Suppressor macrophage treated with lipopolysaccharide for 1 hour (primary cell): ENCODE measurements at regions not wholly inside any gene's neighbourhood (a gene's known extent, or its start where the extent isn't known, plus 50 kb on each side); places are given as distances from the start of the nearest gene placed in this dataset.
"Not testable (repeated sequence)": the region's sequence is repeated elsewhere in the genome, so short reads cannot be mapped to it uniquely, and the experiment has no call there.

Experiments used
- DNase-seq, 3 donors: peaks; one replicate each; pipeline ENCODE4 v3.0.0-alpha.2; 2020 to 2022

DNA sequence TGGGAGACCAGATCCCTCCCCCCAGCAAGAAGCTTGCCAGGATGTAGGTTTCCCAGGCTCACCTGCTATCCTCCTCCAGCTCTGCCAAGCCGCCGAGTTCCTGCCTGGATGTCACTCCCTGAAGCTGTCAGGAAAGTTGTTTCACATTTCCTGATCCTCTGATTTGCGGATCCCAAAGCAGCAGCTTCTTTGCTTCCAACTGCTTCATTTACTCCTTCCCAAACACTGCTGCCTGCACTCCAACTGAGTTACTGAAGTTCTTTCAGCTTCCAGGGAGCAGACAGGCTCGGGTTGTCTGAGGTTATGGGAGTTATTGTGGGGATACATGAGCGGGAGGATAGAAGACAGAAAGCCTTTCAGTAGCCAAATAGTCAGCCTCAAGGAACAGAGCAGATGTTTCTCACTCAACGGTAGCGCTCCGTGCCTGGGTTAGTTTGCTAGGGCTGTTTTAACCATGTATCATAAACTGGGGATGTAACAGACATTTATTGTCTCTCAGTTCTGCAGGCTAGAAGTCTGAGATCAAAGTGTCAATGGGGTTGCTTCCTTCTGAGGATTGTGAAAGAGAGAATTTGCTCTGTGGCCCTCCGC lies 516.0 kb downstream of the REEP3 start:
- no peak for DNase-seq

DNA sequence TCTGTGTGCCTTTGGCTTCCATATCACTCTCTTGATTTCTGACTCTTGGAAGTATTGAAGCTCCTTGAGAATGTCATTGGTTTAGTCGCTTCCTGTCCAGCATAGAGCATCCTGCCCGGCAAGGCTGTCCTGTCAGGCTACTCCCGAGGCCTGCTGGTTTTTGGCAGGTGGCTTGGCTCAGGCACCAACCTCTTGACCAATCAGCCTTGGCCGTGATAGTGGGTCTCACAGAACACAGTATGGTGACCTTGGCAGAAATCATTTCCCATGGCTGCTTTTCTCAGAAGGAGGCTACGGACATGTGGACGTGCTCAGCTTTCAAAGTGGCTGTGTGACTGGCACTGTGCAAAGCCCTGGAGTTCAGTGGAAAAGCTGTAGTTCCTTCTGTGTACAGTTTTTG lies 516.9 kb downstream of the REEP3 start:
- no peak for DNase-seq

DNA sequence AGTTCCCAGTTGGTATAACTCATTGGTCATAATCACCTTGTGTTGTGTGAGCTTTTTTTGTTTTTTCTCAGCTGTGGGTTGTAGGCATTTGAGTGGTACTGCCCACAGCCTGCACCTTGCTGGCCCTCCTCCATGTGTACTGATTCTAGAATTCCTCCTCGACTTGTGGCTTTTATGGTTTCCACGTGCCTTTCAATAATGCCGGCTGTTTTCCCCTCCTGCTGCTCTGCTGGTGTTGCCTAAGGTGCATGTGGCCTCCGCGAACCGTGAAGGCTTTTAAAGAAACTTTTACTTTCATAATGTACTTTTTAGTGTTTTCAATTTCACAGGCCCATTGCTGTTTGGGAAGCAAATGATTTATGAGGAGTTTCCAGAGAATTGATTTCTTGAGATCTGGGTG lies 518.0 kb downstream of the REEP3 start:
- peak in 2 of 3 donors; percentile 32 to 37 for DNase-seq

DNA sequence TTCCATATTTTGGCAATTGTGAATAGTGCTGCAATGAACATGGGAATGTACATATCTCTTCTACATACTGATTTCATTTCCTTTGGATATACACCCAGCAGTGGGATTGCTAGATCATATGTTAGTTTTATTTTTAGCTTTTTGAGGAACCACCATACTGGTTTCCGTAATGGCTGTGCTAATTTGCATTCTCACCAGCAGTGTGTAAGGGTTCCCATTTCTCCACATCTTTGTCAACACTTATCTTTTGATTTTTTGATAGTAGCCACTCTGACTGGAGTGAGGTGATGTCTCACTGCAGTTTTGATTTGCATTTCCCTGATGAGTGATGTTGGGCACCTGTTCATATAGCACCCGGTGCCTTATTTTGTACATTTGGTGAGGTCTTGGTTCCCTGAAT lies 519.6 kb downstream of the REEP3 start:
- DNase-seq: peak; percentile 47 to 79 (median 69)

DNA sequence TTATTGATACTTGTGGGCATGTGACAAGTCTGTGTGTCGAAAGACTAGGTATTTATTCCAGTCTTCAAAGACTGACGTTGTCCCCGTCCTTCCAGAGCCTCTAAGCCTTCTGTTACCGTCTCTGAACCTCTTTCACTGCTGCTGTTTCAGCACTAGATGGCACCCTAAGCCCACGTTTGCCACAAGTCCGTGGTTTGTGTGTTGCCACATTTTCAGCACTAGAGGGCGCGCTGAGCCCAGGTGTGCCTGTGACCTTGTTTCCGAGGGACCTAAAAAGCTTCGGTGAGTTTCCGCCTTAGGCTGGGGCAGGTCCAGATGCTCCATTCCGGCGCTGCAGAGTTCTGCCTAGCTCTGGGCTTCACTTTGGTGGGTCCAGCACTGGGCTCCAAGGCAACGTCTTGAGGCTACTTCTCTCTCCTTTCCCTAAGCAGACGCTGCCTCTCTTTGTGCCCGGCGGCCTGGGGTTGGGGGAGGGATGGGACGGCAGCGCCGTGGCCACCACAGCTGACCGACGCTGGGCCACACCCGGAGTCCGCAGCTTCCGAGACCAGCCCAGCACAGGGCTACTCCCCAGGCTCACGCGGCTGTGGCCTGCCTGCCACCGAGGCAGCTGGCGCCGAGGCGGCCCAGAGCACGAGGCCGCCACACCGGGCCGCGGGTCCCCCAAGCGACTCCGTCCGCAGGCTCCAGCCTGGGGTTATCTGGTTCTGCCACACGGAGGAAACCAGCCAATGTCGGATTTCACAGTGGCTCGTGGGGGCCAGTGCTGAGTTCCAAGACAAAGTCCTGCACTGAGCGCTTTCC lies 520.2 kb downstream of the REEP3 start:
- peak; percentile 79 to 86 (median 85) for DNase-seq

DNA sequence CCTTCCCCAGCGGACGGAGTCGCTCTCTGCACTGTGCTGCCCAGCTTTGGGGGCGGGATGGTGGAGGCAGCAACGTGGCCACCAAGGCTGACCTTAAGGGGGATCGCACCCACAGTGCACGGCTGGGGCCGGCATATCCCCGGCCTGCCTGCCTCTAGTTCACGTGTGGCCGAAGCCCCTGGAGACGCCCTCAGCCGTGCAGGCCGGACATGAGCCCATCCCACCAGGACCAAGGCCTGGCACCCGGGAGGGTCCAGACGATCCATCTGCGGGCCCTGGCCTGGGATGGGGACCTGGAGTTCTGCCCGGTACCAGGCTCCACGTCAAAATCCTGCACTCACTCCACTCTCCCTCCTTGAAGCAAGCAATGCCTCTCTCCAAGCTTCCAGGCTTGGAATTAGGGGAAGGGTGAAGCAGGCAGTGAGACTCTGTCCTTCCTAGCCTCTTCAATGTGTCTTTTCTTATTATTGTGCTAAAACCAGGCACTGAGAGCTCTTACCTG lies 520.8 kb downstream of the REEP3 start:
- no peak for DNase-seq

DNA sequence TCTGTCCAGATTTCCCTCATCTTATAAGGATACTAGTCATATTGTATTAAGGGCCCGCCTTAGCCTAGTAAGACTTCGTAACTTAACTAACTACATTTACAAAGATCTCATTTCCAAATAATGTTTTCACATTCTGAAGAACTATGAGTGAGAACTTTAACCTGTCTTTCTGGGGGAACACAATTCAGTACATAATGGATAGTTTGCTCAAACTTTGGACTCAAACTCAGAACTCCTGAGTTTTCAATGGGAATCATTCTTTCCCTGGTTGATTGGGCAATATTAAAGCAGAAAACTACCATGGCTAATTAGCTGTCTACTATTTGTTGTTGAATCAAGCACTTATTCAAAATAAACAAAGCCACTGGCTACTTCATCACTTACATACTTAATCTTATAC lies 522.9 kb downstream of the REEP3 start:
- DNase-seq: no peak

DNA sequence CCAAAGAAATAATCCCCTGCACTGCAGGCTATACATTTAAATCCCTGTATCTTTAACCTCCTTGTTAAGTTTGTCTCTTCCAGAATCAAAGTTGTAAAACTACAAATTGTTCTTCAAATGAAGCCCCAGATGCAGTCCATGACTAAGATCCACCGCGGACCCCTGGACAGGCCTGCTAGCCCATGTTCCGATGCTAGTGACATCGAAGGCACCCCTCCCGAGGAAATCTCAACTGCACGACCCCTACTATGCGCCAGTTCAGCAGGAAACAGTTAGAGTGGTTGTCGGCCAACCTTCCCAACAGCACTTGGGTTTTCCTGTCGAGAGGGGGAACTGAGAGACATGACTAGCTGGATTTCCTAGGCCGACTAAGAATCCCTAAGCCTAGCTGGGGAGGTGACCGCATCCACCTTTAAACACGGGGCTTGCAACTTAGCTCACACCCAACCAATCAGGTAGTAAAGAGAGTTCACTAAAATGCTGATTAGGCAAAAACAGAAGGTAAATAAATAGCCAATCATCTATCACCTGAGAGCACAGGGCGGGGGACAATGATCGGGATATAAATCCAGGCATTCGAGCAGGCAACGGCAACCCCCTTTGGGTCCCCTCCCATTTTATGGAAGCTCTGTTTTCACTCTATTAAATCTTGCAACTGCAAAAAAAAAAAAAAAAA lies 523.9 kb downstream of the REEP3 start:
- not testable (repeated sequence) for DNase-seq

DNA sequence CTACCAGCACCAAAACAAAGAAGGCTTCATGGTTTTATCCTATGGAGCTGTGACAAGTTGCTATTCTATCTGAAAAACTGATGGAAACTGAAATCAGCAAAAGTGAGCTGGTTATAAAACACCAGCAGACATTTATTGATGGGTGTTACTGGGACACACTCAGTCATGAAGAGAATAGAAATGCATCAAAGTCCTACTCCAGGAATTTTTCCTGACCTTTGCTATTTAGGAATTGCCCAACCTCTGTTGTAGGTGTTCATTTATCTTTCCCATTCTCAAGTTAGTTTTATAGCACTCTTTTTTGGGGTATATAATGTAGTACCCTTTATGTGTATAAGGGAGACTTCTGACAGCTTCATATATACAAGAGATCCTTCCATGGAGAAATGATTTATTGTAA lies 533.2 kb downstream of the REEP3 start:
- DNase-seq: no peak

DNA sequence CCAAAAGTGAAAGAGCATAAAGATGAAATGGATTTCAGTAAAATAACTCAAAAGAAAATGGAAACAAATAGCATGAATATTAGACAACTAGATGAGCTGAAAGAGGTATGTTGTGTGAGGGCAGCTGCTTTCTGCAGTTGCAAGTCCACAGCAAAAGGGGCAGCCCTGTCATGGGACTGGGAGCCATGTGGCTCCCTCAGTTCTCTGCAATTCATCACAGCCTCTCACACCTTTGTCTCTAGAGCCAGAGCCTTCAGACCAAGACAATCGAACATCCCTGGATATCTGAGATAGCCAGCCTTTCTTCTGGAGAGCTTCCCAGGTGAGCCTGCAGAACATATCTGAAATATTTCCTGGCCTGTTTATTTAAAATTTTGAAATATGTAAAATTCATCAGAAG lies 538.7 kb downstream of the REEP3 start:
- DNase-seq: no peak

DNA sequence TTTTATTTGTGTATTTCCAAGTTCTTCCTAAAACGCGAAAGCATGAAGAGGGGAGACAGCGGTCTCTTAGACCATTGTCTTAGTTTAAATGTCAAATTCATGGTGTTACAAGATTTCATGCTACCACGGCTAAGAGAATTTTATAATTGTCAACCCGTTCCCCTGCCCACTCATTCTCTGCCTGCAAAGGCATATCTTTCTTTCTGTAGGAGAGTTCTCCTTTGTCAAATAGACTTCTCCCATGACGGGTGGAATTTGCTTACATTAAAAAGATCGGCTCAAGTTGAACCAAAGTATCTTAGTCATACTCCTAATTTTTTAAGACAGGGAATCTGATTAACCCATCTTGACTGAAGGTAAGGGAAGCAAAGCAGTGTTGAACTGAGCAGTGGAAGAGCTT lies 539.2 kb downstream of the REEP3 start:
- DNase-seq: no peak

DNA sequence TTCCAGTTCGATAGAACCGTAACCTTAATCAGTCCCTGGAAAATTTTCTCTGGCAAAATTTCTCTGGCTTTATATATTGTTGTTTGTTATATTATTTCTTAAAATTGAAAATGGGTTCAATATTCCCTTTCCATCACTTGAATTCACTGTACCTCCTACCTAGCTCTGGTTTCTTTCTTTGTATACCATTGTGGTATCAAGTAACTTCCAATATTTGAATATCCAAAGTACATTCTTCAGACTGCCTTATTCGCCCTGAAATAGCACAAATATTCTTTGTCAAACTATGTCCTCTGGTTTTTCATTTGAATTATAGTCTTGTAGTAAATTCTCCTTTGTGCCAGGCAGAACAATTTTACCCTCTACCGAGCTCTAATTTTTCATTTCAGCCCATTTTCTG lies 541.6 kb downstream of the REEP3 start:
- no peak for DNase-seq

DNA sequence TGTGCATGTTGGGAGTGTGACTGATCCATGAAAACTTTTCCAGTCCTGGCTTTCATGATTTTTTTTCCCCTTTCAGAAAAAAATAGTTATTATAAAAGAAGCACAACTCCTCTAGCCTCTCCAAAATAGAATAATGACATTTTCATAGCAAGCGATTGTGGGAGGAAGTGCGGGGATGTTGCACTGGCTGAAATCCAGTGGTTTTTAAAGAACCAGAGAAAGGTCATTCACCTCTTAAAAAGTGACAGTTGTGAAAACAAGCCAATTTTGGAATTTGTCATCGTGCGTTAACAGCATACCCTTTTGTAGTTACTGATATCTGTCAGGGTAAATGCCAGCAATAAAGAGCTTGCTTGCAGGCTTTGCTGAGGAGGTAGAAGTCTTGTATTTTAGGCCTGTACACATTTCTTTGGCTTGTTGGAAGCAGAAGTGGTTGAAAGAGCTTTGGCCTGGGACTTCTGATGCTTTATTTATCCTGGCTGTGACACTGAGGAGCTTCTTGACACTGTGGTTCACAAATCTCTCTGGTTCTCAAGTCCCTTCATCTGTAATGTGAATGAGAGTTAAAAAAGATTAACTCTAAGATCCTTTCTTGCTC lies 545.9 kb downstream of the REEP3 start:
- DNase-seq: peak; percentile 25 to 45 (median 33)

DNA sequence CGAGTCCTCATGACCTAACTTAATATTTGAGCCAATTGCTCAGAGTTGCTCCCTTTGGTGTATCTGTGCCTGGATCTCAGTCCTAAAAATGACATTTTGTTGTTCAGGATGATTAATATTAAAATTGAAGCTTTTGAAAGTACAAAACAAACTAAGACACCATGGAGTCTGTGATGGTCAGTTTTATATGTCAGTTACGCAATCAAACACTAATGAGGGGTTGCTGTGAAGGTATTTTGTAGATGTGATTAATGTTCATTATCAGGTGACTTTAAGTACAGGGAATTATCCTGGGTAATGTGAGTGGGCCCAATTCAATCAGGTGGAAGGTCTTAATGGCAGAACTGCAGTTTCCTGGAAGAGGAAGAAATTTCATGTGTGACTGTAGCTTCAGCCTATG lies 546.7 kb downstream of the REEP3 start:
- no peak for DNase-seq

DNA sequence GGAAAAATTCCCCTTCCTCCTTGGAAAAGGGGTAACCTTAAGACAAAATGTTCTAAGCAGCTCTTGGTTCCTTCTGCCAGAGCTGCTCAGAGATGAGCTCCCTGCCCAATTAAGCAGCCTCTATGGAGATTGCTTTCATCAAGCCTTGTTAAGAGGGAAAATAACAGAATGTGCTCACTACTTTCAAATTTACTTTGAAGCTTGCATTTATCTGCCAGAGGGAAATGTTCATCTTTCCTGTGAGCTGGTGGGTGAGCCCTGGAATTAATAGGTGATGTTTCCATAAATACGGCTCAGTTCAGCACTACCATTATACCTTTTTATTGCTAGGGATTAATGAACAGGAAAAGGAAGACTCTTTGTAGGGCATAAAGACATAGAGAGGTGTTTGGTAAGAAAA lies 549.0 kb downstream of the REEP3 start:
- DNase-seq: no peak

DNA sequence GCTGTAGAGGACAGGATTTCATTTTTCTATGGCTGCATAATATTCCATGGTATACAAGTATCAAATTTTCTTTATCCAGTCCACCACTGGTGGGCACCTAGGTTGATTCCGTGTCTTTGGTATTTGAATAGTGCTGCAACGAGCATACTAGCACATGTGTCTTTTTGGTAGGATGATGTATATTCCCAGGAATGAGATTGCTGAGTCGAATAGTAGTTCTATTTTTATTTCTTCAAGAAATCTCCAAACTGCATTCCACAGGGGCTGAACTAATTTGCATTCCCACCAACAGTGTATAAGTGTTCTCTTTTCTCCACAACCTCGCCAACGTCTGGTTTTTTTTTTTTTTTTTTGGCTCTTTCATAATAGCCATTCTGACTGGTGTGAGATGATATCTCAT lies 550.0 kb downstream of the REEP3 start:
- DNase-seq: no peak

DNA sequence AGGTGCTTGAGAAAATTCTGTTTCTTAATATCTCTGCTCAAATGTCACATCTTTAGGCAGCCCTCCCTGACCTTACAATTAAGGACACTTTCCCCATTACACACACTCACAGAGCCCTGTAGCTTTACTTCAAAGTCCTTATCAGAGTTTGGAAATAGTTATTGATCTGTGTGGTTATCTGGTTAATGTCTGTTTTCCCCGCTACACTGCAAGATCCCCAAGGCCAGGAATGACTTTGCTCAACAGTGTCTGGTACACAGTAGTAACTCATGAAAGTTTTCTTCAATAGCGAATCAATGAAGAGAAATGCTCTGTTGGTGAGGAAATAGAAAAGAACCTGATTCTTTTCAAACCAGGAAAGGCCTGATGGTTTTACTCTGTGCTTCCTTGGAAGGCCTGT lies 554.4 kb downstream of the REEP3 start:
- no peak for DNase-seq

DNA sequence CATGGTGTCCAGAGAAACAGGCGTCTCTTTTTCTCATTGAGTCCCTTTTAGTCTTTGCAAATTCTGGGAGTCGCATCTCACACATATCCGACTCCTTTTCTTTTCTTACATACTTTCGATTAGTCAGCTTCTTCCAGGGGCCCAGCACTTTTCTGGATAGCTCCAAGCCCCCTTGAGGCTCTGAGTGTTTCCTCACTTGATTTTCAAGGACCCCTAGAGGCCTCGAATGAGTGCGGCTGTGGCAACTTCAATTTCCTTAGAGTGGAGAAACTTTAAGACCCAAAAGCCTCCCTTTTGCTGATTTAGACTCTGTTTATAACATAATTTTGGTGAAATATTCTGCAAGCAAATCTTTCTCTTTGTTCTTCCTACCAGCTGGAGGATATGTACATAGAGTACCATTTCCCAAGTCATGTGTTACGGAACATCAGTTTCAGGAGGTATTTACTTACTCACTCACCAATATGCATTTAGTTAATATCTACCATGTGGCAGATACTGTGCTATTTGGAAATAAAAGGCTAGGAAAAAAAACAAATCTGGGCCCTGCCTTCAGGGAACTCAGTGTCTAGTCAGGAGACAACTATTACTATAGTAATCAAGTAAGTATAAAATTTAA lies 555.2 kb downstream of the REEP3 start:
- DNase-seq: no peak

DNA sequence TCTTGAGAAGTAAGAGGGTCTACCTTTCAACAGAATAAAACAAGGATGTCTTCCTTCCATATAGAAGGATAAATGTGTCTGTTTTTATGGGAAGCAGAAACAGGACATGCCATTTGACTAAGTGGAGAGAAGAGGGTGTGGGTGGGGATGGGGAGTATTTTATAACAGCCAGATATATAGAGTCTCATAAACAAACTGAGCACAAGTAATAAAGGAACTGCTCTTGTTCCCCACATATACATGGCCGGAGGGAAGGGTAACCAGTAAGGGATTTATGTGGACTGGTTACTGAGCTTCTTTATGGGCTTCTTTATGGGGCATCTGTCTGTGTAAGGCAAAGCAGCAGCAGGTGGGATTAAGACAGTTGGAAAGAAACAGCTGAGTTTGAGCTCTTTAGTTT lies 558.1 kb downstream of the REEP3 start:
- no peak for DNase-seq

DNA sequence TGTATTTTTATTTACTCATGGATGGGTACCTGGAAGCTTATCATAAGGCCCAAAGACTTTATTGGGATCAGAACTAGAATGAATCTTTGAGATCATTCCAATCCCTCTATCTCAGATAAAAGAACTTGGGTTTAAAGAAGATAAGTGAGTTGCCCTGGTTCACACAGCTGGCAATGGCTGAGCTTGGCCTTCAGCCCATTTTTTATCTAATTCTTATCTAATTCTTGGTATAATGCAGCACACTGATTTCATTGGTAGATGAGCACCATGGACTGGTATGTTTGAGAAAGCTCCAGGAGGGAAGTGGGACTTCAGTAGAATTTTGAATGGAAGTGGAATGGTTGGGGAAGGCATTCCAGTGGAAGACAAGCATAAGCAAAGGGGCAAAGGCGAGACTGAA lies 558.9 kb downstream of the REEP3 start:
- DNase-seq: no peak

DNA sequence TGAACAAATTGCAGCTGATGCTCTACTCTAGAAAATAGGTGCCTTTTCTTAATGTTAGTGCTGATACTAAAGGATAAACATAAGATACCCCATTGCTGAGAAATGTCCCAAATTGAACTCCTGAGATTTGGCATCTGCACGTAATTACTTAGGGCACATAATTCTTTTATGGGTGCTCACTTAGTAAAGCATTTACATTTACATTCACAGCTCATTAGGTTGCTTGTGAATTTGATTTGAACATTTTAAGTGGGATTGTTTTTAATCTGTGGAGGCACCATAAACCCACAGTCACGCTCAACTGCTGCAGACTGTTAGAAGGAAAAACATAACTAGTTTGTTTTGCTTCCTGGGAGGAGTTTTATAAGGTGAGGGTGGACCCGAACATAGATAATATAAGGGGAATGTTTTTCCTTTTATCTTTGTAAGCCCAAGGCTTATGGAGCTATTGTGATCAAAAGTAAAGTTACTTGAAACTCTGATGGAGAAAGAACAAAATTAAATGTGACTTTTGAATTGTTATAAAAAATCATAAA lies 560.8 kb downstream of the REEP3 start:
- DNase-seq: no peak

DNA sequence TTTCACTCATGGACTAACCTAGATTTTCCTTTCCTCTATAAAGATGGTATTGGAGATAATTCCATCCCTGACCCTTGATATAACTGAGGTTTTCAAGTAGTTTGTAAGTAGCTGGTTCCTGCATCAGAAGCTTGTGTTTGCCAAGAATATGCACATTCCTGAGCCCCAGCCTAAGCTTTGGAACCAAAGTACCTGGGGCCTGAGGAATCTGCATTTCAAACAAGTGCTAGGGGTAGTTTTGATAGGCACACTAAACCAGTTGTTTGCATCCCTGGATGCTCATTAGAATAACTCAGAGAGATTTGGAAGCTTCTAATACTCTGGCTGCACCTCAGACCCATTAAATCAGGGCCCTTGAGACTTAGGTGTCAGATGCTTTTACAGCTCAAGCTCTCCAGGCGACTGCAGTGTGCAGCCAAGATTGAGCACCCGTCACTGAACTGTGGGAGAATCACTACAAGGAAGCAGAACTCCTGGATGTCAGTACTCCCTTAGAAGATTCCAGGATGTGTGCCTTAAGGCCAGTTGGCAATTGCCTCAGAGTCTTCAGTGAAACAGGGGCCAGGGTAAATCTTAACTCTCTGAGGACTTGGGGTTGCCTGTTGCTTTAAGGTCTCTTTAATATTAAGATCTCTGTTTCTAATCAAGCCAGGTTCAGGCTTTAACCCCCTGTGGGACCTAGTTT lies 565.0 kb downstream of the REEP3 start:
- DNase-seq: no peak
